HG03558 (cell line): ENCODE measurements at regions not wholly inside any gene's neighbourhood (a gene's known extent, or its start where the extent isn't known, plus 50 kb on each side); places are given as distances from the start of the nearest gene placed in this dataset.
"Not testable (repeated sequence)": the region's sequence is repeated elsewhere in the genome, so short reads cannot be mapped to it uniquely, and the experiment has no call there.

Experiments
- ATAC-seq: cut with Tn5 transposase; IDR thresholded peaks from one replicate; pipeline ENCODE4 v1.9.1; 2021; ENCODE audit warnings: moderate number of reproducible peaks; ENCODE audit not compliant: unreplicated experiment; ENCODE audit errors: extremely low read depth

DNA sequence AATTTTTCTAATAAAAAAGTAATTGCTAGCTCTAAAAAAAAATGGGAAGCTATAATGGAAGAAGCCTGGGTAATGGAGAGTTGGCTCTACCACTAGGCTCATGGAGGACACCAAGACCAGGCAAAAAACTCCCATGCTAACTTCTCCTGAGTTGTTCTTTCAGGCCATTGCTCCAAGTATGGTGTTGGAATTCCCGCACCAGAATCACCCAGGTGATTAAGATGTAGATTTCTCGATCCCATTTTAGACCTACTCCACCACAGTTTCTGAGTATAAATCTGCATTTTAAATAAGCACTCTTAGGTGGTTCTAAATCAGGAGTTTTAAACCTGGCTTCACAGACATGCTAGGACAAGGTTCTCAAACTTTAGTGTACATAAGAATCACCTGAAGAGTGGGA, 221.0 kb downstream of the EMP1 start:
- ATAC-seq: no peak

DNA sequence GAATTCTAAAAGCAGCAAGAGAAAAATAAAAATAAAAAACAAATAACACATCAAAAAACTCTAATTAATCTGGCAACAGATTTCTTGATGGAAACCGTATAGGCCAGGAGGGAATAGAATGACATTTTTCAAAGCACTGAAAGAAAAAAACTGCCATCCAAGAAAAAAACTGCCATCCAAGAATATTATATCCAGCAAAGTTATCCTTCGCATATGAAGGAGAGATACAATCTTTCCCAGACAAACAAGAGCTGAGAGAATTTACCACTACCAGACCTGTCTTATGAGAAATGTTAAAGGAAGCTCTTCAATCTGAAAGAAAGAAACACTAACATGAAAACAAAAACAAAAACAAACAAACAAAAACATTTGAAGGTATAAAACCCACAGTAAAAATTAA, 214.8 kb downstream of the EMP1 start:
- ATAC-seq: no peak

DNA sequence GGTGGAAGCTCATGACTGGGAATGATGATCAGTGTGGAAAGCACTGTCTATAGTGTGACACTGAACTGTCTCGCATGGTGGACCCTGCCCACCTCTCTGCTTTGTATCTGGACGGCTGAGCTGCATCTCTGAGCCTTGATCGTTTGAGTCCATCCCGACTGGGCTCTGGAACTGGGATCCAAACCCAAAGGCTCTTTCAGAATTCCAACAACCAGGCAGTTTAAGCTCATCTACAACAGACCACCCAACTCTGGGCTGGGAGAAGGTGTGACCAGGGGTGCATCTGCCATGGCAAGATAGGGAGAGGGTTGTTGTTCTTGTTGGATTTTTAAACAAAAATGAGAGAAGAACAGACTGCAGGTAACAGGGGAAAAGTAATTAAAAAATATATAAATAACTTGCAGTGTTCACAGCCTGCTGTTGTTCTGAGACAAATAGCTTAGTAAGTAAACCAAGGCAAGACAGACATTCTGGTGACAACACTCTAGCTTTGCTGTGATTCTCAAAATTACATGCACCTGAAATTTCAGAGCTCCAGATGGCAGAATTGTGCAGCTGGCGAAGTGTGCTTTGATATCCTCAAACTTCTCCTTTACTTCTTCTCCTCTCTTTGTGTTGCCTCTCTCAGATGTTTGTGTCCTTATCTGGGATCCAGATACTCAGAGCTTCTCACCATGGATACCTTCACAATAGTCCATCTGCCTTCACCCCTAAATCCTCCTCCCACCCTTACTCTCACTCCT, 209.6 kb downstream of the EMP1 start:
- ATAC-seq: no peak

DNA sequence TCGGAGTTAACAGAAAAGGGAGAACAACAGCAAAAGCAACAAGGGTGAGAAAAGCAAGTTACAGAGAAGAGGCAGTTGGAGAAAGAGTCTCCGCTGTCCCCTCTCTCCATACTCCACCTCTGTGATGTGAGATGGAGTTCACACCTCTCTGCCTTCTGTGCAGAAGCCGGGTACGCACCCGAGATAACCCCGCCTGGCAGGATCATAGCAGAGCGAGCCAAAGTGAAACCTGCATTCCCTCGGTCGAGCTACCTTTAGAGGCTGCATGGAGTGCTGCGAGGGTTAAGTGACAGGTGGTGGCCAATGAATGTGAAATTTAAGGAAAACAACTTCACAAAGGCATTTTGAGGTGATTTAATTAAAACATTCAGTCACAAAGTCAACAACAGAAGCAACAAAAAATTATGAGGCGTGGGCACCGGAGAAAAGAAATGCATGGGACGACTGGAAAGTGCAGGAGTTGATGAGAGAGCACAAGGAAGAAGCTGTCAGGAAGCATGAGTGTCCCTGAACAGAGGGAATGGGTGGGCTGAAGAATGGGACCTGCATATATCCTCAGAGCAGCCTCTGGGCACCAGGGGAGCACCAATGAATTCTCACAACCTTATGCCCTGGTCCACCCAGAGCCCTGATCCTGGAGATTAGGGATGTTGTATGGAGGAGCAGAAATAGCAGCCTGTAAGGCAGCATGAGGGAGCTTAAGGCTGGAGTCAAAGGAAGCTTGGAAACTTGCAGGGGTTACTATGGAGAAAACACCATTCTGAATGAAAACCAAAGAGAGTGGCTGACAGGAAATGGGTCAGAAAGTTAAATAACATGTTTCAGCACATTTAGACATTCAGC, 208.3 kb downstream of the EMP1 start:
- no peak for ATAC-seq

DNA sequence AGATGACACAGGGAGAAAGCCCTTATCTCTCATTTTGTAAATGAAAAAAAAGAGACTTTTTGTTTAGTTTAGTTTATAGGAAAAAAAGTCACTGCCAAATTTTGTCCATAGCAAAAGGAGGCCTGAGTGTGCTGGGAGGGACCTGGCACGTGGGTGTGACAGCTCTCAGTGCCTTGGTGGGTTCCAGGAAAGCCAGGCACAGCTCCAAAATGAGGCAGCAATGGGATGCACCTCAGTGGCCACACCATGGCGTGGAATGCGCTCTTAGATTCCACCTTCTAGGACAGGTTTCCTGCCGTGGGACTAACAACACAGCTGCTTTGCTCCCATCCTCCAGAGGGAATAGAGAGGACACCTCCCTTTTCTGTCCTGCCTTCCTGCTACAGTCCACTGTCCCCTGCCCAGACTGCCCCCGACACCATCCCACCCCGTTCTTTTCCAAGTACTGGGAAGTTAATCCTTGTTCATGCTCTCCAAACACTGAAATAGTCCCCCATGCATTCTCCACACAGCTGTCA, 207.6 kb downstream of the EMP1 start:
- ATAC-seq: no peak

DNA sequence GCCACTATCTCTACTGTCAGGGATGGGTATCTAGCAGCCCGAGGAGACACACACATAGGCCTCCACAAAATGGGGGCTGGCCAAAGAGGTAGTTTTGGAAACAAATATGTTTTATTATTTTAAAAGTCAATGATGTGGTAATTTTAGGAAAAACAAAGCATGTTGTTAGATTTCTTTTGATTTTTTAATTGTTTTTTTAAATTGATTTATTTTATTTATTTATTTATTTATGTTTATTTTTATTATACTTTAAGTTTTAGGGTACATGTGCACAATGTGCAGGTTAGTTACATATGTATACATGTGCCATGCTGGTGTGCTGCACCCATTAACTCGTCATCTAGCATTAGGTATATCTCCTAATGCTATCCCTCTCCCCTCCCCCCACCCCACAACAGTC, 194.8 kb downstream of the EMP1 start:
- not testable (repeated sequence) for ATAC-seq

DNA sequence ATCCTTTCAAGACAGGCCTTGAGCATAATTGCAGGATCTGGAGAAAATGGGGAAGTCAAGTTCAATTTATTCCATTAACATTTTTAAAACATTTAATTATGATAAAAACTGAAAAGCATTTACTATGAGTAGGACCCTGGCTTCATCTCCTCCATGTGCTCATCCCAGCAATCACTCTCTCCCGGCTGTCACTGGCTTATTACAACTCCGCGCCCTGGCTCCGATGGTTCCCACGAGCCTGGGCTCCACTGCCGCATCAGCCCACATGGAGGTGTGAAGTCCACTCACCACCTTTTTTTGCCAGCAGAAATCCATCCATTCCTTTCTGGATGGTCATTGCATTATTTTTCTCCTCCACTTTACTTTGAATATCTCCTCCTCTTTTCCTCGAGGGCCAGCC, 194.4 kb downstream of the EMP1 start:
- ATAC-seq: no peak

DNA sequence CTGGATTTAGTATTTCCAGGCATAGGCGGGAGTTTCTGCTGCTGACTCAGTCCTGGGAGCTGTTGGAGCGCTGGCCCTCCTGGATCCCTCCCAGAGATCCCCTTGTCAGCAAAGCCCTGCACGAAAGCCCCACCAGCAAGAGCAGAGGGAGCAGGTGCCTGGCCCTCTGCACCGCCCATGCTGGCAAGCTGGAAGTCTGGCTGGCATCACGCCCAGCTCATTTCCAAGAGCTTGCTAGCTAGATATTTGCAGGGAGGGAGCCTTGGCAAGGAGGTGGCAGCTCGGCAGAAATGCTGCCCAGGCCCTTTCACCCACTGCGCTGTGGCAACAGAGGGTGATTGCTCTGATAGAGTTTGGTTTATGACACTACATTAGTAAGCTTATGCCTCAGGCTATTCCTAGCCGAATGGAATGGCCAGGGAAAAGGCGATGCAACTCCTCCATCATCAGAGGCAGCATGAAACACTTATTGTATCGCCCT, 193.9 kb downstream of the EMP1 start:
- no peak for ATAC-seq

DNA sequence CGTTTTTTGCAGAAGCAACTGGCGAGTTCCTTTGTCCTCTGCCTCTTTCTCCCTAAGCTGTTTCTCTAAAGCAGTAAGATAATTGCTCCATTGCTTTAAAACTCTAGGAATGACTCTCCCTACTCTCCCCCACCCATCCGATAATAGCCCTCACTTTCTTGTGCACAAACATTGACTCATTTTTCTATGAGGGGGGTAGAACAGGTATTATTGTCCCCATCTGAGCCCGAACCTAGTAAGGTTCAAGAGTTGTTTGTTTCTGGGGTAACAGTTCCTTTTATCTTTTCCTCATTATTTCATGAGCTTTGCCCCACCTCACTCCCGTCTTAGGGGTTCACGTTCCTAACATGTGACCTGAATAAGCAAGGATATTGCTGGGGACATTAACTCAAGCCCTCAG, 190.6 kb downstream of the EMP1 start:
- no peak for ATAC-seq

DNA sequence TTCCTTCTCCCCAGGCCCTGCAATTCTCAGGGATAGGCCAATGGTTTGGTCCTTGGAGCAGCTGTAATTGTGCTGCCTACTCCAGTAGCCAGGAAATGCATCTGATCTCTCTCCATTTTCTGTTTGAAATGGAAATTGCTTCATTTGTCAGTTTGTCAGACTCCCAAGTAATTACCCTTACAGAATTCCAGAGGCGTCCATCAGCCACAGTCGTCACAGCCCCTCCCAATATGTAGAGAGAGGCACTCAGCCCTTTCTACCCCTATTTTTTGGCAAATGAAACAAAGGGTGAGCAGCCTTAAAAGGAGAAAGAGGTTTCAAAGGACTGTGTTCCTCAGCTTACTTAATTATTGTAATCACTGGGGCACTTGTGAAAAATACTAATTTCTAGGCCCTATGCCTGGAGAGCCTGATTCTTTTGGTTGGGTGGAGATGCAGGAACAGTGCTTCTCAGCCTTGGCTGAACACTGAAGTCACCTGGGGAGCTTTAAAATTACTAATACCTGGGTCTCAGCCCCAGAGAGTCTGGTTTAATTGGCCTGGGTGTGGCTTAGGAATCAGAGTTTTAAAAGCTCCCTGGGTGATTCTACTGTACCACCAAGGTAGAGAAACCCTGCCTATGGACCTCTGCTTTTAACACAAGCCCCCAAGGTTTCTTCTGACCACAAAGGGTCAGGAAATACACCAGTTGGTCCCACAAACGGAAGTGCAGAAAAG, 190.0 kb downstream of the EMP1 start:
- no peak for ATAC-seq

DNA sequence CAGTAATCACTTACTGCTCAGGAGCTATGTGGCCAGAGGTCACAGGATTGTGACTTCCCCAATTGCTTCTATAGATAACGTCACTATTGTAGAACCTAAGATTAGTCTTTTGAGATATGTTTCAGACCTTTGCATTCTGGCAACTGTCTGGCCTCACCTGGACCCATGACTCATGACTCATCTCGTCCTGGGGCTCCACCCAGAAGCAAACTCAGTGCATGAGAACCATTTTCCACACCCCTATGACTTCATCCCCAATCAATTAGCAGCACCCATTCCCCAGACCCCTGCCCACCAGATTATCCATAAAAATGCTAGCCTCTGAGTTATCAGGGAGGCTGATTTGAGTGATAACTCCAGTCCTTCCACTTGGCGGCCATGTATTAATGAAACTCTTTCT, 186.9 kb downstream of the EMP1 start:
- ATAC-seq: no peak

DNA sequence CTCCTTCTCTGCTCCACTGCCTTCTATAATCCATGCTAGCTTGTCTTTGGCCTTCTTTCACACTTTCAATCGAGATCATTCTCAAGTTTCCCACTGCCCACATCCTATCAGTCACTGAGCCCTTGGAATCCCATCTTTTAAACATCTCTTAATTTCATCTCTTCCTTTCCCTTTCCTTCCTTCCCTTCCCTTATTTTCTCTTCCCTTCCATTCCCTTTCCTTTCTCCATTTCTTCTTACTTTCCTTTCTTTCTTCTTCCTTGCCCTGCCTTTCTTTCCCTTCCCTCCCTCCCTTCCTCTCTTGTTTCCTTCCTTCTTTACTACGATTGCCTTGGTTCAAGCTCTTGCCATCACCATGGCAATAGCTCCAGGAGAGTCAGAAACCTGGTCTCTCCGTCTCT, 183.8 kb downstream of the EMP1 start:
- ATAC-seq: no peak

DNA sequence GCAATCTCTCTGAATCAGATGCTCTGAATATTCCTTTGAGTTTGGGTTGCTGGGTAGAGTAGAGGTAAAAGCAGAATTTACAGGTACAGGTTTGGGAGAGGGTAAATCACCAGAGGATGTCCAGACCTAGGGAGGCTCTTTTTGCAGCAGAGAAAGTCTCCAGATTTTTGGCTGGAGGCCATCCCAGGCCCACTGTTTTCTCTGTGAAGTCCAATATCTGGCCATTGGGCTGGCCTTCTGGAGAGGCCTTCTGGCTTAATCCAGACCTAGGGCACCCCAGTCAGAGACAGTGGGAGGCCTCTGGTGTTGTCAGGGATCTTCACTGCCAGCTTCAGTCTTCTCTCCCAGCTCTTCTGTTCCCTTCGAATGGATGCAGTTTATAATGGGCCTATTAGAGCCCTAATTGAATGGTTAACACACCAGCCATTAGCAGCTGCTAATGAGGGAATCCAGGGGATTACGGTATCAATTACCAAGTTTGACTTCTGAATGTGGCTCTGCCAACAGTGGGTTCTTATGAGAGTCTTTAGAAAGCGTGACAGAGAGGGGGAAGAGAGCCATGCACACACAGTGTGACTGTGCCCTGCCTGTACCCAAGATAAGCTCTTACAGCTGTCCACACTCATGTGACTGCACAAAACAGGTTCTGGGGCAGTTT, 183.1 kb downstream of the EMP1 start:
- ATAC-seq: no peak

DNA sequence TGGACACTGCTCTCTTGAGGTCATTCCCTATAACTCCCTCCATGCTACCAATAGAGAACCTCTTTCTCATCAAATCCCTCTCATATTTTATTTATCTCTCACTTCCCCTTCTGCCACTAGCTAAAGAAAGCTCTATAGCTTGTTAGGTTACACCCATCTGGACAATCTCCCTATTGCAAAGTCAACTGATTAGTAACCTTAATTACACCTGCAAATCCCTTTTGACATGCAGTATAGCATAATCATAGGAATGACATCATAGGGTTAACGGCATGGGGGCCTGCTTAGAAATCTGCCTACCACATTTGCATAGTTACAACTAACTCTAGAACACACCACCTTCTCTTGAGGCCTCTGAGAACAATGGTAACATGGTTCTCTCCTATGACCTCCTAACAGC, 181.2 kb downstream of the EMP1 start:
- no peak for ATAC-seq

DNA sequence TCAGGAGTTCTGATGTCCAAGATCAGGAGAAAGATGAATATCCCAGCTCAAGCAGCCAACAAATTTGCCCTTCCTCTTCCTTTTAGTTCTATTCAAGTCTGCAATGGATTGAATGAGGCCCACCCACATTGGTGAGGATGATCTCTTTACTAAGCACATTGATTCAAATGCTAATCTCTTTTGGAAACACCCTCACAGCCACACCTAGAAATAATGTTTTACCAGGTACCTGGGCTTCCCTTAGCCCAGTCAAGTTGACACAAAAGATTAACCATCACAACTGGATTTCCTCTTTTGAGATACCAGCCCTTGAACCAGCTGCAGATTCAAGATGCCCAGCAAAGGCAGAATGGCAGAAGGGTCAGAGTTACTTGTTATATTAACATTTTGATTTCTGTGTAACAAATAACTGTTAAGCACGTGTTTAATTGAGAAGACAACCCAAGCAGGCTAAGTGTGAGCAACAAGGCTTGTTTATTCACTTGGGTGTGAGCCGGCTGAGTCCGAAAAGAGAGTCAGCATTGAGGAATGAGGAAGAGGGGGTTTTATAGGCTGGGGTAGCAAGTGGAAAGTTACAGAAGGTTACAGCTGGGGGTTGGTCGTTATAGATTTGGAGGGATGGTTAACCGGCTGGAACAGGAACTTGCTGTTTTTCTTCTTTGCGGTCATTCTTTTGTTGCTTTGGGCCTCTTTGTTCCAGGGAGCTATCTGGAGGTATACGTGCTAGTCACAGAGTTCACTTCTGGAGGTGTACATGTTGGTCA, 180.3 kb downstream of the EMP1 start:
- no peak for ATAC-seq

DNA sequence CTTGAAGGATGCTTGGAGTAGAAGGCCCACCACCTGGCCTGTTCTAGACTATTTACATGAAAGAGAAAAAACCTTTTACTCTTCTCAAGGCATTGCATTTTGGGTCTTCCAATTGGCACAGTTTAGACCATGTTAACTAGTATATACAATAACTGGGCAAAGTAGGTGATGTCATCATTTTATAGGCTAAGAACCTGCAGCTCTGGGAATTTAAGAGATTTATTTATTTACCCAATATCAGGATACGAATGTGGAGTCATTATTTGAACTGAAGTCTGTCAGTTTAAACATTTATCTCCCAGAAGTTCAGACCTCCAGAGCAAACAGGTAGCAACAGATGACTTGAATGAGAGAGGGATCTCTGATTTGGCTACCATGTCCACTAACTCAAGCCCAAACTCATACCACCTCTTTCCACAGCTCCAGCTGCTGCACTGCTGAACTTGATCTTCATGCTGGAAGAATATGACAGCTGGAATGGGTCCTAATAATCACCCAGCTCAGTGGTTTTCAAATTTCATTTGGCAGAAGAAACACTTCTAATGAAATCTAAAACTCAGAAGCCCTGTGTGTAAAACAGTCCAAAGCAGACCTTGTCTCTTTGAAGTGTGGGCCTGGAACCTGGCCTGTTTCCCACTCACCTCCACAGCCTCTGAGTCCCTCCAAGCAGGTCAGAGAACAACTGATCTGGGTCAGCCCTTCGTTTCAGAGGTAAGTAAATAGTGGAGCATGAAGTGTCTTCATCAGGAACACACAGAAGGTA, 179.2 kb downstream of the EMP1 start:
- no peak for ATAC-seq

DNA sequence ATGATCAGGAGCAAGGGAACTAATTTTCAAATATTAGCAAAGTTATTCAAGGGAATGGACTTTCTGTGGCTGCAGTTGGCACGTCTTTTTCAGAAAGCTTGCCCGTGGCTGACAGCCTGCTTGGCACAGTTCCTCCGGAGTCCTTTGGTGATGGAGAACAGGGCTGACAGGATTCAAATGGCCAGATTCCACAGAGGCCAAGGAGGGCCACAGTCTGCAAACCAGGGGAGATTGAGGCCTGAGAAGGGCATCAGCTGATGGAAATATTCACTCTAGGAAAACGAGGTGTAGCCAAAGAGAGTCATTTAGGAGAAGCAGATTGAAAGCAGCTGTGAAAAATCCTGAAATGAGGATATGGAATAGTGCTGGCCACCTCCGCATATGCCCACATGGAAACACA, 178.3 kb downstream of the EMP1 start:
- no peak for ATAC-seq

DNA sequence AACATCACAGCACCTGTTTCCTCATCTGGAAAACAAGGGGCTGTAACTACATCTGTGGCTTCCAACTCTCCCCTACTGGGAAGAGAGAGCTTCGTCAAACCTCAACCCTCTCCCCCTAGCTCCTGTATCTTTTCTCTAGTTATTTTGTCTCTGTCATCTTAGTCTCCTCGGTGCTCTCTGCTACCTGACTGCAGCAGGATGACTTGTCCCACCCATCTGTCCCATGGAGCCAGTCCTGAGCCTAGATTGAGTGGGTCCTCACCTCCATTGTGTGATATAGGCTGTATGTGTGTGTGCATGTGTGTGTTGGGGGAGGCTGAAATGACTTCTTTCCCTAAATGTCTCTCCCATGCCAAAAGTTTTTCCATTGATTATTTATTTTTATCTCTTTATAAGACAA, 177.3 kb downstream of the EMP1 start:
- no peak for ATAC-seq

DNA sequence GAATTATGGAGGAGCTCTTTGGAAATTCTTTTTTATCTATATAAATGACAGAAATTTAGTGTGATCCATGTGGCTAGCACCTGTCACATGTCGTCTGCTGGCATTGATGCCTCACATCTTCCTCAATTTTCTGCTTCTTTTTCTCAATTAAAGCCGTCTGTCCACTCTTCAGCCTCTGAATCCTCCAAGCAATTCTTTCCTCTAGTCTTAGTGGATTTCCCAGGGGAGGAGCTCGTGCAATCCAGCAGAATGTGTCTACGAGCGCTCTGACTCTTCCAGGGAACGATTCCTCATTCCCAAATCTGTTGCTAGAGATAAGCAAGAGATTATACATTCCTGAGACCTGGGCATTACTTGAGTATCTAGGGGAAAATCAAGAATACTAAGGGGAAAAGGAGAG, 176.6 kb downstream of the EMP1 start:
- no peak for ATAC-seq
